ENCODE measurements at regions not wholly inside any gene's neighbourhood (a gene's known extent, or its start where the extent isn't known, plus 50 kb on each side); places are given as distances from the start of the nearest gene placed in this dataset.

- TF ChIP-seq REST (IDR thresholded peaks at IDR 0.05; ENCODE audit: unreplicated experiment) = no peak
- TF ChIP-seq JUNB (IDR thresholded peaks at IDR 0.05; ENCODE audit: unreplicated experiment) = no peak
- TF ChIP-seq STAT1 (IDR thresholded peaks at IDR 0.05; ENCODE audit: unreplicated experiment) = no peak
- no peak for TF ChIP-seq EZH2phosphoT487 (IDR thresholded peaks at IDR 0.05; ENCODE audit: unreplicated experiment)
- no peak for TF ChIP-seq CREB1 (CRISPR knock-in tag; IDR thresholded peaks at IDR 0.05; ENCODE audit: low read depth)
- TF ChIP-seq ETS1 (IDR thresholded peaks at IDR 0.05) = no peak
- TF ChIP-seq EZH2 (IDR thresholded peaks at IDR 0.05; ENCODE audit: low read depth, unreplicated experiment) = no peak
- TF ChIP-seq CTCF (conservative IDR thresholded peaks at IDR 0.05; ENCODE audit: low read depth in 2 of 2) = no peak
- no peak for TF ChIP-seq NANOG (IDR thresholded peaks at IDR 0.05; ENCODE audit: borderline replicate concordance)
These were observed 471.3 kb downstream of the TECRL start (continued) for GRCh38 chr4:63937961-63938360.

- no peaks in the 10 kb centered on the region for H3K36me3 Mint-ChIP-seq (ENCODE audit: low read depth)
- TF ChIP-seq CTCF (conservative IDR thresholded peaks at IDR 0.05; ENCODE audit: low read depth in 2 of 2) (no peak), EZH2phosphoT487 (IDR thresholded peaks at IDR 0.05; ENCODE audit: unreplicated experiment) (no peak)
- no peaks in the 10 kb centered on the region for H3K27me3 Mint-ChIP-seq (ENCODE audit: insufficient read depth, low read depth, poor library complexity)
- Histone ChIP-seq H3K9me2 (ENCODE audit: insufficient read depth) (no peaks in the 10 kb centered on the region), H3K36me3 (ENCODE audit: insufficient read depth) (no peaks in the 10 kb centered on the region), H3K27me3 (ENCODE audit: insufficient read depth) (no peaks in the 10 kb centered on the region), H3K27ac (ENCODE audit: low read depth) (no peak overlapping the region), H3K4me3 (no peak overlapping the region), H3F3A (replicated peaks; ENCODE audit: low read depth) (no peaks in the 10 kb centered on the region), H2AFZ (peak overlapping the region; percentile 74; the same call in 1 of the 2 replicates), H4K20me1 (replicated peaks; ENCODE audit: insufficient read depth) (no peaks in the 10 kb centered on the region), H3K79me2 (replicated peaks; ENCODE audit: insufficient read depth) (no peaks in the 10 kb centered on the region), H3K4me1 (ENCODE audit: insufficient read depth) (no peaks in the 10 kb centered on the region), H3K4me2 (no peak overlapping the region)
- H3K27ac Mint-ChIP-seq = no peak overlapping the region
- DNase-seq (ENCODE audit: low spot score) (peak; percentile 31), ATAC-seq (no peak; the same call in 2 of the 3 replicates)
- no peak overlapping the region for H3K4me3 Mint-ChIP-seq
- H3K4me1 Mint-ChIP-seq = peaks cover 7% of the 10 kb centered on the region; the same call in 1 of the 3 replicates
- H3K9me3 Mint-ChIP-seq = no peaks in the 10 kb centered on the region
These were observed 487.1 kb downstream of the TECRL start for GRCh38 chr4:63922146-63922545.
